Keratinocyte (primary cell): ENCODE measurements at regions not wholly inside any gene's neighbourhood (a gene's known extent, or its start where the extent isn't known, plus 50 kb on each side); places are given as distances from the start of the nearest gene placed in this dataset.

ENCODE experiments used
- DNase-seq: peaks from one replicate; pipeline ENCODE4 v3.0.0-alpha.2; 2011; ENCODE audit warnings: low read depth, missing footprints, low spot score
- FAIRE-seq: peaks from 2 replicates; lab custom pipeline; 2011; peaks lifted over from hg19 to GRCh38; lab: Jason Lieb, UNC
- H2AFZ ChIP-seq: 2 replicates; pipeline ENCODE4 v1.6.0; 2012; ENCODE audit warnings: low read length, control low read depth, inconsistent platforms; ENCODE audit not compliant: control insufficient read depth
- H3K27ac ChIP-seq: 2 replicates; pipeline ENCODE4 v1.5.1; 2011; ENCODE audit warnings: low read length; ENCODE audit not compliant: control insufficient read depth, insufficient read depth
- H3K27me3 ChIP-seq: 3 replicates; pipeline ENCODE4 v1.6.0; 2011; ENCODE audit warnings: low read length; ENCODE audit not compliant: control insufficient read depth, insufficient read depth; ENCODE audit errors: extremely low read depth
- H3K36me3 ChIP-seq, 2 experiments: 2 replicates in 1 of 2; 3 replicates in 1 of 2; pipeline ENCODE4 v1.5.1; 2011; ENCODE audit warnings: low read length in 2 of 2, mild to moderate bottlenecking in 1 of 2; ENCODE audit not compliant: control insufficient read depth in 2 of 2, insufficient read depth in 2 of 2; ENCODE audit errors: extremely low read depth in 1 of 2
- H3K4me1 ChIP-seq: 3 replicates; pipeline ENCODE4 v1.5.1; 2011; ENCODE audit warnings: low read length; ENCODE audit not compliant: control insufficient read depth, insufficient read depth; ENCODE audit errors: extremely low read depth
- H3K4me2 ChIP-seq: 3 replicates; pipeline ENCODE4 v1.6.0; 2011; ENCODE audit warnings: low read depth, low read length; ENCODE audit not compliant: control insufficient read depth, insufficient read depth; ENCODE audit errors: extremely low read depth
- H3K4me3 ChIP-seq, 3 experiments: fragments of 200-600 bp in 1 of 3; sonication (generic) in 1 of 3; 2 replicates in 2 of 3; 3 replicates in 1 of 3; pipeline ENCODE4 v1.5.1; 2011 to 2016; ENCODE audit warnings: low read length in 3 of 3, mild to moderate bottlenecking in 3 of 3, control low read depth in 2 of 3, inconsistent platforms in 1 of 3, low read depth in 1 of 3, mixed read lengths in 1 of 3, mixed run types in 1 of 3, moderate library complexity in 1 of 3; ENCODE audit not compliant: control insufficient read depth in 2 of 3, insufficient read depth in 2 of 3; ENCODE audit errors: extremely low read depth in 1 of 3
- H3K79me2 ChIP-seq: 2 replicates; pipeline ENCODE4 v1.6.0; 2012; ENCODE audit warnings: low read length; ENCODE audit not compliant: control insufficient read depth, insufficient read depth
- H3K9ac ChIP-seq: 3 replicates; pipeline ENCODE4 v1.6.0; 2011; ENCODE audit warnings: low read length; ENCODE audit not compliant: control insufficient read depth, insufficient read depth; ENCODE audit errors: extremely low read depth
- H3K9me1 ChIP-seq: 3 replicates; pipeline ENCODE4 v1.6.0; 2011; ENCODE audit warnings: low read length; ENCODE audit not compliant: control insufficient read depth, insufficient read depth; ENCODE audit errors: extremely low read depth
- H3K9me3 ChIP-seq: 2 replicates; pipeline ENCODE4 v1.5.1; 2012; ENCODE audit warnings: low read depth, low read length; ENCODE audit not compliant: control insufficient read depth
- H4K20me1 ChIP-seq: 3 replicates; pipeline ENCODE4 v1.6.0; 2011; ENCODE audit warnings: low read length; ENCODE audit not compliant: control insufficient read depth, insufficient read depth; ENCODE audit errors: extremely low read depth
- CTCF ChIP-seq, 3 experiments: IDR thresholded peaks in 1 of 3; conservative IDR thresholded peaks in 1 of 3; optimal IDR thresholded peaks in 1 of 3; 2 replicates in 2 of 3; 3 replicates in 1 of 3; pipeline versions ENCODE3 to v1.5.1; 2011; ENCODE audit warnings: low read length in 3 of 3, mild to moderate bottlenecking in 3 of 3, moderate library complexity in 2 of 3, control low read depth in 1 of 3, inconsistent platforms in 1 of 3; ENCODE audit not compliant: insufficient read depth in 2 of 3; ENCODE audit errors: extremely low read depth in 1 of 3
- EZH2 ChIP-seq: IDR thresholded peaks from one replicate; pipeline ENCODE4 v1.6.1; 2012; ENCODE audit warnings: inconsistent platforms, mild to moderate bottlenecking, low read length, moderate library complexity
- dilution Hi-C: fragments of 300-500 bp; cut with MboI; formaldehyde crosslinking; loops from one replicate; pipeline ENCODE4 v1.7.0; 2020; ENCODE audit warnings: low sequenced_read_pairs; ENCODE audit not compliant: extremely low pct_ligation_motif_present

GRCh38 chr13:59522652-59523051 lies 641.1 kb downstream of the DIAPH3 start:
- Histone ChIP-seq H3K27ac (no peak overlapping the region), H3K9me3 (no peaks in the 10 kb centered on the region), H3K36me3 (no peaks in the 10 kb centered on the region), H3K9me1 (no peaks in the 10 kb centered on the region), H3K4me3 (no peak overlapping the region), H2AFZ (no peak overlapping the region), H4K20me1 (no peaks in the 10 kb centered on the region), H3K79me2 (no peaks in the 10 kb centered on the region), H3K4me1 (no peaks in the 10 kb centered on the region), H3K9ac (no peak overlapping the region), H3K27me3 (no peaks in the 10 kb centered on the region), H3K4me2 (no peak overlapping the region)
- dilution Hi-C loops: no loop called here
- TF ChIP-seq CTCF (optimal IDR thresholded peaks at IDR 0.05 in 1 of 3, IDR thresholded peaks at IDR 0.05 in 1 of 3, conservative IDR thresholded peaks at IDR 0.05 in 1 of 3; ENCODE audit: extremely low read depth in 1 of 3, insufficient read depth in 2 of 3, low read length in 3 of 3) (no peak), EZH2 (no peak)
- DNase-seq (no peak), FAIRE-seq (no peak)

- no peaks in the 10 kb centered on the region for H4K20me1 ChIP-seq
- H2AFZ ChIP-seq: no peak overlapping the region
- H3K9ac ChIP-seq: no peak overlapping the region
- H3K9me3 ChIP-seq: no peaks in the 10 kb centered on the region
- no peak for DNase-seq
- no peak overlapping the region for H3K4me2 ChIP-seq
- no peak for FAIRE-seq
- no peaks in the 10 kb centered on the region for H3K79me2 ChIP-seq
- dilution Hi-C loops: no loop called here
- H3K4me1 ChIP-seq: peaks cover 9% of the 10 kb centered on the region
- no peak overlapping the region for H3K27ac ChIP-seq
- TF ChIP-seq EZH2 (no peak), CTCF (optimal IDR thresholded peaks at IDR 0.05 in 1 of 3, IDR thresholded peaks at IDR 0.05 in 1 of 3, conservative IDR thresholded peaks at IDR 0.05 in 1 of 3; ENCODE audit: extremely low read depth in 1 of 3, insufficient read depth in 2 of 3, low read length in 3 of 3) (no peak)
- no peaks in the 10 kb centered on the region for H3K27me3 ChIP-seq
- no peaks in the 10 kb centered on the region for H3K9me1 ChIP-seq
- H3K4me3 ChIP-seq: no peak overlapping the region
- no peaks in the 10 kb centered on the region for H3K36me3 ChIP-seq
Observed at GRCh38 chr13:59527500-59527899, 636.2 kb downstream of the DIAPH3 start.
